Common myeloid progenitor, CD34-positive (primary cell): ENCODE measurements at regions not wholly inside any gene's neighbourhood (a gene's known extent, or its start where the extent isn't known, plus 50 kb on each side); places are given as distances from the start of the nearest gene placed in this dataset.
A peak's percentile ranks its signal among the peaks of the same experiment; 100 is the strongest.

Experiments used
- CTCF ChIA-PET: fragments of 350-600 bp; sonication (Branson Sonifier 250); formaldehyde crosslinking; loops from one replicate; lab custom pipeline; 2021; ENCODE audit warnings: antibody characterized with exemption; lab: Charles Lee
- POLR2A ChIA-PET: fragments of 350-600 bp; sonication (Branson Sonifier 250); formaldehyde crosslinking; loops from one replicate; lab custom pipeline; 2021; ENCODE audit warnings: antibody characterized with exemption; lab: Charles Lee
- DNase-seq, 3 donors: peaks; one replicate each; pipeline versions ENCODE4 v3.0.0 to v3.0.0-alpha.2; 2013
- H3K27ac ChIP-seq, 2 experiments: 1 replicate in 1 of 2; 2 replicates in 1 of 2; pipeline ENCODE4 v1.7.0; 2013; ENCODE audit warnings: inconsistent platforms in 2 of 2, low read length in 2 of 2, mild to moderate bottlenecking in 2 of 2, low read depth in 1 of 2, moderate library complexity in 1 of 2; ENCODE audit not compliant: severe bottlenecking in 2 of 2, insufficient read depth in 1 of 2, poor library complexity in 1 of 2
- H3K27me3 ChIP-seq, 5 experiments: replicated peaks in 2 of 5; 1 replicate in 3 of 5; 2 replicates in 2 of 5; pipeline versions ENCODE4 v1.6.1 to v1.7.0; 2013; ENCODE audit warnings: low read length in 4 of 5, mild to moderate bottlenecking in 2 of 5, moderate library complexity in 2 of 5, inconsistent platforms in 1 of 5; ENCODE audit not compliant: insufficient read depth in 5 of 5, control insufficient read depth in 4 of 5
- H3K36me3 ChIP-seq, 4 experiments: 1 replicate in 2 of 4; 2 replicates in 2 of 4; pipeline versions ENCODE4 v1.6.1 to v1.7.0; 2013; ENCODE audit warnings: low read length in 3 of 4, control low read depth in 1 of 4, mild to moderate bottlenecking in 1 of 4; ENCODE audit not compliant: control insufficient read depth in 4 of 4, insufficient read depth in 4 of 4
- H3K4me1 ChIP-seq, 4 experiments: 1 replicate in 3 of 4; 2 replicates in 1 of 4; pipeline versions ENCODE4 v1.6.1 to v1.7.1; 2013; ENCODE audit warnings: low read length in 3 of 4, mild to moderate bottlenecking in 3 of 4, control low read depth in 1 of 4, inconsistent platforms in 1 of 4, moderate library complexity in 1 of 4; ENCODE audit not compliant: control insufficient read depth in 4 of 4, insufficient read depth in 4 of 4; ENCODE audit errors: control extremely low read depth in 1 of 4
- H3K4me3 ChIP-seq, 7 experiments: 1 replicate in 4 of 7; 2 replicates in 3 of 7; pipeline versions ENCODE4 v1.5.1 to v1.7.0; 2013; ENCODE audit warnings: mild to moderate bottlenecking in 7 of 7, low read length in 6 of 7, moderate library complexity in 6 of 7, inconsistent platforms in 2 of 7, low read depth in 2 of 7, control low read depth in 1 of 7; ENCODE audit not compliant: insufficient read depth in 4 of 7, control insufficient read depth in 1 of 7; ENCODE audit errors: extremely low read depth in 1 of 7
- H3K9me3 ChIP-seq, 5 experiments: 1 replicate in 4 of 5; 2 replicates in 1 of 5; pipeline versions ENCODE4 v1.6.1 to v1.7.1; 2013; ENCODE audit warnings: low read length in 4 of 5, mild to moderate bottlenecking in 2 of 5, inconsistent platforms in 1 of 5, low read depth in 1 of 5, moderate library complexity in 1 of 5; ENCODE audit not compliant: control insufficient read depth in 4 of 5, insufficient read depth in 2 of 5; ENCODE audit errors: control extremely low read depth in 1 of 5
- whole genome bisulfite sequencing: methylation state at CpG from one replicate; pipeline ENCODE4 v1.1.5; 2013; ENCODE audit not compliant: insufficient coverage; 5-methylcytosine and 5-hydroxymethylcytosine counted together

DNA sequence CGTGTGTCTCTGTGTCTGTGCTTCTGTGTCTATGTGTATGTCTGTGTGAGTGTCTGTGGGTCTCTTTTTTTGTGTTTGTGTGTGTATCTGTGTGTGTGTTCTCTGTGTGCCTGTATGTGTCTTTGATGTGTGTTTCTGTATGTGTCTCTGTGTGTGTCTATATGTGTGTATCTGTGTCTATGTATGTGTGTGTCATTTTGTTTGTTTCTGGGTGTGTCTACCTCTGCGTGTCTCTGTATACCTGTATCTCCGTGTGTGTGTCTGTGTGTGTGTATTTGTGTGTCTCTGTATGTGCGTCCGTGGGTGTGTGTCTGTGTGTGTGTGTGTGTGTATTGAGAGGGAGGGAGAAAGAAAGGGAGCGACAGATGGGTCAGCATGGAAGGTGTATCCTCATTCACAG is 106.3 kb upstream of the TRABD2B start:
- Histone ChIP-seq H3K4me3 (no peak overlapping the region), H3K27ac (no peak overlapping the region), H3K27me3 (no peaks in the 10 kb centered on the region), H3K4me1 (no peaks in the 10 kb centered on the region), H3K36me3 (no peaks in the 10 kb centered on the region), H3K9me3 (no peaks in the 10 kb centered on the region)
- 96% methylated on average over 5 of the region's 6 CpGs for WGBS
- CTCF ChIA-PET: no interaction called here
- no peak for DNase-seq
- POLR2A ChIA-PET: no interaction called here

DNA sequence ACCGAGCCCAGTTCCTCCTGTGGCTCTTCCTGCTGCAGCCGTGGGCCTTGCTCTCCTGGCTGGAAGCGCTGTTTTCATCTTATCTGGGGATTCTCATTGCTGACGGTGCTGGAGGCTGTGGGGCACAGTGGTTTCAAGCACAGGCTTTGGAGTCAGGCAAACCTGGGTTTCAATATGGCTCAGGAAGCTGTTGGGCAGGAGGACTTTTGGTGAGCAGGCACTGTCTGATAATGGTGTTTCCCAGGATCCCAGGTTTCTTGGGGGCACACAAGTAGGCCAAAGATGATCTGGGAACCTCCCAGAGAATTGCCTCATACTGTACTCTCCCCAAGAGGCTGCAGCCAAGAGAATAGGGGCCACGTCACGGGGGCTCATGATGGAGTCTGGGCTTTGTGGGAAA is 105.6 kb upstream of the TRABD2B start:
- Histone ChIP-seq H3K9me3 (no peaks in the 10 kb centered on the region), H3K27ac (no peak overlapping the region), H3K4me3 (no peak overlapping the region), H3K4me1 (no peaks in the 10 kb centered on the region), H3K36me3 (no peaks in the 10 kb centered on the region), H3K27me3 (peaks cover 0 to 2% (median 0%) of the 10 kb centered on the region in 5 experiments)
- CTCF ChIA-PET: no interaction called here
- 82% methylated on average over 4 of the region's 6 CpGs for WGBS
- no peak for DNase-seq
- POLR2A ChIA-PET: no interaction called here

- no peak for DNase-seq
- Histone ChIP-seq H3K27ac (no peak overlapping the region), H3K36me3 (no peaks in the 10 kb centered on the region), H3K4me1 (peaks cover 0 to 1% (median under 1%) of the 10 kb centered on the region in 4 experiments), H3K27me3 (peaks cover 0 to 5% (median 0%) of the 10 kb centered on the region in 5 experiments), H3K9me3 (peaks cover 0 to 2% (median 0%) of the 10 kb centered on the region in 5 experiments), H3K4me3 (no peak overlapping the region)
- 97% methylated on average over 5 of the region's 10 CpGs for WGBS
- CTCF ChIA-PET: no interaction called here
- POLR2A ChIA-PET: no interaction called here
Measured at GRCh38 chr1:48099072-48099773, 102.0 kb upstream of the TRABD2B start.

DNA sequence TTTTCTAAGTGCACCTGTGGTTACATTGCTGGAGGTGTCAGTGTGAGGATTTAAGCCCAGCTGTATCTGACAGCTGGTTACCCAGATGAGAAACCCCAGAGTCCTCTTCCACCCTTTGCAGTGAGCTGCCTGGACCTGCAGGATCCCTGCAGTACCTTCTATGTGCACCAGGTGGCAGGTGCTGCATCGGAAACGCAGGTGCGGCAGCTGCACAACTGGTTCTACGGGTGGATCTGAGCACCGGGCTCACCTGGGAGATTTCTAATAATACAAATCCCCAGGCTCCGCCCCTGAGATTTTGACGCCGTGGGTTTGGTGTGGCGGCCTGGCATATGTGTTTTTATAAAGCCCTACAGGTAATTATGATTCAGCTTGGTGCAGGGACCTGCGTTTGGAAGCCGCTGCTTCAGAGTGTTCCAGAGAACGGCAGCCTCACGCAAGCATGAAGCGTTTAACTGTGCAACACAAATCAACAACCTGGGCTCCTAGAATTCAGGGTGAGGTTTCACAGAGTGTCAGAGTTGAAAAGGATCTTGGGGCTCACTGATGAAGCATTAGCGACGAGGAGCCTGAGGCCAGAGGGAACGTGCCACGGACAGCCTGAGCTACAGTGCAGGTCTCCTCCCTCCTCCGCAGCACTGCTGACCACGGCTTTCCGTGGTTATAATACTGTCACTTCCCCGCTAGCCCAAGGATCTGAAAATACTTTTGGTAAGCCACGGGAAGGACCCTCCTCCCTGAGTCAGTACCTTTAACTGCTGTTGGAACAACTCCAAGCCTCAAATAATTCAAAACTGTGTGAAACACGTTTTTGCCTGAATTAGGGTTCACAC is 96.7 kb upstream of the TRABD2B start:
- peaks cover 0 to 8% (median 0%) of the 10 kb centered on the region in 5 experiments for H3K27me3 ChIP-seq
- ChIA-PET POLR2A (no interaction called here), CTCF (interaction anchor here (1.0 to 1.9 kb wide), 5 partner anchors 17 to 142 kb away, joined by 3 to 14 read pairs (median 3); no protein-coding TSS in a partner anchor)
- peaks cover 0 to 2% (median 0%) of the 10 kb centered on the region in 5 experiments for H3K9me3 ChIP-seq
- peak overlapping the region in 5 of 7 experiments; percentile 20 to 56 (median 44) for H3K4me3 ChIP-seq
- under 1% methylated on average over 21 of the region's 24 CpGs for WGBS
- H3K36me3 ChIP-seq: no peaks in the 10 kb centered on the region
- no peak overlapping the region for H3K27ac ChIP-seq
- DNase-seq: peak; percentile 63 to 84 (median 83)
- peaks cover 0 to 9% (median 6%) of the 10 kb centered on the region in 4 experiments for H3K4me1 ChIP-seq

DNA sequence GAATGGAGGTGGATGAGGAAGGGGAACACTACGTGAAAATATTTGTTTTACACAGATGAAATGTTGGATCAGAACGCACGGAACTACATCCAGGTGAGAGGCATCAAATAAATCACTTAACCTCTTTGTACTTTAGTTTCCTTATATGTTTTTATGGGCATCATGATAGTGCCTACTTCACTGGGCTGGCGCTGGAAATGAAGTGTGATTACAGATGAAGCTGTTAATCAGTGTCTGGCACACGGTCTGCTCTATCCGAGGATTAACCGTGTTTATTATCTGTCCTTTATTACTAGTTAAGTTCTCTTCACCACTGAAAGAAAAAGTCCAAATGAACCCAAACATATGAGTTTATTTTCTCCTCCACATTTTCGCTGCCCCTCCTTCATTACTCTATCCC is 96.0 kb upstream of the TRABD2B start:
- WGBS: 84% methylated on average over 3 of the region's 8 CpGs
- DNase-seq: no peak
- ChIA-PET CTCF (interaction anchor here (1.0 to 1.9 kb wide), 5 partner anchors 17 to 142 kb away, joined by 3 to 14 read pairs (median 3); no protein-coding TSS in a partner anchor), POLR2A (no interaction called here)
- H3K27ac ChIP-seq: no peak overlapping the region
- H3K36me3 ChIP-seq: no peaks in the 10 kb centered on the region
- peaks cover 0 to 9% (median 6%) of the 10 kb centered on the region in 4 experiments for H3K4me1 ChIP-seq
- H3K9me3 ChIP-seq: peaks cover 0 to 2% (median 0%) of the 10 kb centered on the region in 5 experiments
- H3K27me3 ChIP-seq: peaks cover 0 to 8% (median 0%) of the 10 kb centered on the region in 5 experiments
- no peak overlapping the region for H3K4me3 ChIP-seq

GRCh38 chr1:48092401-48092800 is 95.2 kb upstream of the TRABD2B start:
- ChIA-PET POLR2A (no interaction called here), CTCF (interaction anchor here (1.2 to 1.8 kb wide), 2 partner anchors 109 to 143 kb away, joined by 3 to 14 read pairs; no protein-coding TSS in a partner anchor)
- WGBS: 100% methylated on average over 1 of the region's 7 CpGs

More at GRCh38 chr1:48092401-48092800, 95.2 kb upstream of the TRABD2B start:
- Histone ChIP-seq H3K36me3 (no peaks in the 10 kb centered on the region), H3K27me3 (peaks cover 0 to 8% (median 0%) of the 10 kb centered on the region in 5 experiments), H3K4me3 (no peak overlapping the region), H3K4me1 (peaks cover 0 to 9% (median 6%) of the 10 kb centered on the region in 4 experiments), H3K27ac (no peak overlapping the region), H3K9me3 (peaks cover 0 to 2% (median 0%) of the 10 kb centered on the region in 5 experiments)
- no peak for DNase-seq
